SIG-M5 (cell line): ENCODE measurements at regions not wholly inside any gene's neighbourhood (a gene's known extent, or its start where the extent isn't known, plus 50 kb on each side); places are given as distances from the start of the nearest gene placed in this dataset.

Experiments
- DNase-seq: peaks from one replicate; lab custom pipeline; 2025; lab: John Stamatoyannopoulos, UW

GRCh38 chr9:108186642-108187395 is 669.0 kb downstream of the ACTL7B start:
- no peak for DNase-seq

GRCh38 chr9:108185613-108186012 is 670.2 kb downstream of the ACTL7B start:
- no peak for DNase-seq

GRCh38 chr9:108184941-108185340 is 670.8 kb downstream of the ACTL7B start:
- DNase-seq = no peak

- no peak for DNase-seq
Observed at GRCh38 chr9:108184009-108184408, 671.8 kb downstream of the ACTL7B start.

- no peak for DNase-seq
Observed at GRCh38 chr9:108182950-108183381, 672.8 kb downstream of the ACTL7B start.

- no peak for DNase-seq
Observed at GRCh38 chr9:108182270-108182669, 673.5 kb downstream of the ACTL7B start.

- no peak for DNase-seq
Observed at GRCh38 chr9:108181441-108181840, 674.3 kb downstream of the ACTL7B start.

GRCh38 chr9:108180541-108180940 is 675.2 kb downstream of the ACTL7B start:
- no peak for DNase-seq

GRCh38 chr9:108178318-108178717 is 677.5 kb downstream of the ACTL7B start:
- no peak for DNase-seq

- no peak for DNase-seq
Observed at GRCh38 chr9:108168236-108168850, 678.8 kb upstream of the KLF4 start.

GRCh38 chr9:108167136-108167900 is 677.7 kb upstream of the KLF4 start:
- DNase-seq = no peak

GRCh38 chr9:108166519-108166918 is 677.0 kb upstream of the KLF4 start:
- no peak for DNase-seq

GRCh38 chr9:108163321-108164005 is 673.9 kb upstream of the KLF4 start:
- DNase-seq = no peak

GRCh38 chr9:108162664-108163063 is 673.1 kb upstream of the KLF4 start:
- DNase-seq = no peak

- DNase-seq = no peak
Observed at GRCh38 chr9:108161503-108161902, 671.9 kb upstream of the KLF4 start.

GRCh38 chr9:108160706-108161355 is 671.3 kb upstream of the KLF4 start:
- no peak for DNase-seq

GRCh38 chr9:108160039-108160438 is 670.5 kb upstream of the KLF4 start:
- DNase-seq = no peak

- DNase-seq = no peak
Observed at GRCh38 chr9:108158236-108158995, 668.8 kb upstream of the KLF4 start.

GRCh38 chr9:108156270-108156998 is 666.9 kb upstream of the KLF4 start:
- peak; percentile 16 for DNase-seq

- no peak for DNase-seq
Observed at GRCh38 chr9:108153416-108153815, 663.8 kb upstream of the KLF4 start.
